Mesenchymal stem cell (in vitro differentiated cells and primary cell): ENCODE measurements at regions not wholly inside any gene's neighbourhood (a gene's known extent, or its start where the extent isn't known, plus 50 kb on each side); places are given as distances from the start of the nearest gene placed in this dataset.
"Not testable (repeated sequence)": the region's sequence is repeated elsewhere in the genome, so short reads cannot be mapped to it uniquely, and the experiment has no call there.

Experiments used
- DNase-seq: peaks from one replicate; pipeline ENCODE4 v3.0.0-alpha.2; 2013
- H2AFZ ChIP-seq: one replicate; pipeline ENCODE4 v1.6.1; 2013; ENCODE audit warnings: low read depth, mild to moderate bottlenecking, control low read depth, inconsistent platforms, low read length, moderate library complexity
- H2AK5ac ChIP-seq: 2 replicates; pipeline ENCODE4 v1.6.1; 2013; ENCODE audit warnings: low read length, moderate library complexity, mild to moderate bottlenecking, inconsistent platforms; ENCODE audit not compliant: severe bottlenecking
- H2BK120ac ChIP-seq: one replicate; pipeline ENCODE4 v1.6.1; 2013; ENCODE audit warnings: low read depth, mild to moderate bottlenecking, inconsistent platforms, low read length, moderate library complexity
- H2BK12ac ChIP-seq, 2 experiments: one replicate each; pipeline ENCODE4 v1.6.1; 2013; ENCODE audit warnings: inconsistent platforms in 2 of 2, low read length in 2 of 2, mild to moderate bottlenecking in 2 of 2, moderate library complexity in 2 of 2, control low read depth in 1 of 2
- H2BK15ac ChIP-seq: one replicate; pipeline ENCODE4 v1.6.1; 2013; ENCODE audit warnings: mild to moderate bottlenecking, low read depth, inconsistent platforms; ENCODE audit not compliant: poor library complexity, severe bottlenecking
- H2BK5ac ChIP-seq: 2 replicates; pipeline ENCODE4 v1.6.1; 2013; ENCODE audit warnings: low read depth, mild to moderate bottlenecking, low read length, control low read depth, inconsistent platforms; ENCODE audit not compliant: poor library complexity, severe bottlenecking
- H3K14ac ChIP-seq, 2 experiments: one replicate each; pipeline ENCODE4 v1.6.1; 2013; ENCODE audit warnings: inconsistent platforms in 2 of 2, low read length in 2 of 2, control low read depth in 1 of 2, mild to moderate bottlenecking in 1 of 2, moderate library complexity in 1 of 2
- H3K18ac ChIP-seq, 2 experiments: one replicate each; pipeline ENCODE4 v1.6.1; 2013; ENCODE audit warnings: inconsistent platforms in 2 of 2, low read length in 2 of 2, control low read depth in 1 of 2, low read depth in 1 of 2, mild to moderate bottlenecking in 1 of 2
- H3K23ac ChIP-seq, 2 experiments: one replicate each; pipeline ENCODE4 v1.6.1; 2013; ENCODE audit warnings: inconsistent platforms in 2 of 2, low read length in 2 of 2, mild to moderate bottlenecking in 2 of 2, moderate library complexity in 2 of 2, control low read depth in 1 of 2
- H3K27ac ChIP-seq: 2 replicates; pipeline ENCODE4 v1.5.1; 2013; ENCODE audit warnings: mild to moderate bottlenecking, moderate library complexity, low read length, control low read depth, inconsistent platforms; ENCODE audit not compliant: poor library complexity, severe bottlenecking
- H3K27me3 ChIP-seq, 2 experiments: 2 replicates each; pipeline versions ENCODE4 v1.6.1 to v1.7.0; 2013; ENCODE audit warnings: low read length in 2 of 2, mild to moderate bottlenecking in 2 of 2, moderate library complexity in 2 of 2, control low read depth in 1 of 2, inconsistent platforms in 1 of 2; ENCODE audit not compliant: control insufficient read depth in 1 of 2, insufficient read depth in 1 of 2
- H3K36me3 ChIP-seq, 2 experiments: 2 replicates each; pipeline versions ENCODE4 v1.6.1 to v1.7.0; 2013; ENCODE audit warnings: low read length in 2 of 2, control low read depth in 1 of 2, inconsistent platforms in 1 of 2, low read depth in 1 of 2, mild to moderate bottlenecking in 1 of 2; ENCODE audit not compliant: insufficient read depth in 2 of 2, control insufficient read depth in 1 of 2
- H3K4ac ChIP-seq, 2 experiments: one replicate each; pipeline ENCODE4 v1.6.1; 2013; ENCODE audit warnings: inconsistent platforms in 2 of 2, low read length in 2 of 2, mild to moderate bottlenecking in 2 of 2, moderate library complexity in 2 of 2, control low read depth in 1 of 2, low read depth in 1 of 2
- H3K4me1 ChIP-seq: 2 replicates; pipeline ENCODE4 v1.6.1; 2013; ENCODE audit warnings: low read depth, low read length, control low read depth; ENCODE audit not compliant: control insufficient read depth, insufficient read depth
- H3K4me2 ChIP-seq: 2 replicates; pipeline ENCODE4 v1.6.1; 2013; ENCODE audit warnings: low read length, mild to moderate bottlenecking, inconsistent platforms; ENCODE audit not compliant: poor library complexity, severe bottlenecking
- H3K4me3 ChIP-seq, 2 experiments: 2 replicates each; pipeline versions ENCODE4 v1.5.1 to v1.7.0; 2013; ENCODE audit warnings: low read length in 2 of 2, mild to moderate bottlenecking in 2 of 2, control low read depth in 1 of 2, low read depth in 1 of 2; ENCODE audit not compliant: insufficient read depth in 1 of 2
- H3K79me1 ChIP-seq: replicated peaks from 2 replicates; pipeline ENCODE4 v1.6.1; 2013; ENCODE audit warnings: mild to moderate bottlenecking, control low read depth, low read length, inconsistent platforms; ENCODE audit not compliant: poor library complexity, severe bottlenecking
- H3K9ac ChIP-seq: 2 replicates; pipeline ENCODE4 v1.7.0; 2013; ENCODE audit warnings: mild to moderate bottlenecking, low read length, moderate library complexity
- H3K9me3 ChIP-seq: 2 replicates; pipeline ENCODE4 v1.7.0; 2013; ENCODE audit warnings: mild to moderate bottlenecking, low read length; ENCODE audit not compliant: control insufficient read depth
- H4K8ac ChIP-seq: one replicate; pipeline ENCODE4 v1.6.1; 2013; ENCODE audit warnings: inconsistent platforms, mild to moderate bottlenecking, low read length, moderate library complexity
- H4K91ac ChIP-seq: one replicate; pipeline ENCODE4 v1.6.1; 2013; ENCODE audit warnings: mild to moderate bottlenecking, low read length, inconsistent platforms
- WGBS: methylation state at CpG from one replicate; pipeline ENCODE4 v1.1.7; 2013; ENCODE audit warnings: mixed read lengths; 5-methylcytosine and 5-hydroxymethylcytosine counted together

GRCh38 chr1:120272242-120272641 is 95.9 kb upstream of the SEC22B start:
- not testable (repeated sequence) for H3K23ac ChIP-seq, DNase-seq, H2BK12ac ChIP-seq, H4K8ac ChIP-seq, H3K9ac ChIP-seq, H3K9me3 ChIP-seq, H3K14ac ChIP-seq, H3K36me3 ChIP-seq, H2BK15ac ChIP-seq, H3K4me3 ChIP-seq, H3K18ac ChIP-seq, H3K4me1 ChIP-seq, H2BK5ac ChIP-seq, H3K4ac ChIP-seq, H3K27ac ChIP-seq, H3K79me1 ChIP-seq, H3K27me3 ChIP-seq, H2AK5ac ChIP-seq, H2AFZ ChIP-seq, H4K91ac ChIP-seq, H2BK120ac ChIP-seq, H3K4me2 ChIP-seq
- WGBS, result no CpG with 5 or more reads among the region's 3 CpGs

- H3K23ac ChIP-seq, H3K4me1 ChIP-seq, H2BK120ac ChIP-seq, H3K79me1 ChIP-seq, H4K8ac ChIP-seq, H4K91ac ChIP-seq, DNase-seq, H3K27ac ChIP-seq, H2BK15ac ChIP-seq, H2BK12ac ChIP-seq, H3K4me2 ChIP-seq, H2AFZ ChIP-seq, H3K18ac ChIP-seq, H3K9me3 ChIP-seq, H3K27me3 ChIP-seq, H2BK5ac ChIP-seq, H3K4me3 ChIP-seq, H3K4ac ChIP-seq, H3K9ac ChIP-seq, H2AK5ac ChIP-seq, H3K14ac ChIP-seq, H3K36me3 ChIP-seq: not testable (repeated sequence)
- WGBS, result no CpG with 5 or more reads among the region's 5 CpGs
Observed at GRCh38 chr1:120271561-120272221, 95.4 kb upstream of the SEC22B start.

- WGBS, result no CpG with 5 or more reads among the region's 1 CpG
- H3K4me1 ChIP-seq, H3K4me3 ChIP-seq, H3K4me2 ChIP-seq, H2BK120ac ChIP-seq, H3K14ac ChIP-seq, H3K79me1 ChIP-seq, H2BK12ac ChIP-seq, H3K18ac ChIP-seq, H4K91ac ChIP-seq, H2BK5ac ChIP-seq, H3K9ac ChIP-seq, H3K9me3 ChIP-seq, H2AFZ ChIP-seq, H4K8ac ChIP-seq, H3K27me3 ChIP-seq, H2AK5ac ChIP-seq, DNase-seq, H3K4ac ChIP-seq, H3K23ac ChIP-seq, H3K36me3 ChIP-seq, H2BK15ac ChIP-seq, H3K27ac ChIP-seq: not testable (repeated sequence)
Observed at GRCh38 chr1:120267894-120268551, 91.7 kb upstream of the SEC22B start.

GRCh38 chr1:120264564-120264963 is 88.2 kb upstream of the SEC22B start:
- H3K18ac ChIP-seq, H3K27ac ChIP-seq: not testable (repeated sequence)
- no CpG with 5 or more reads among the region's 6 CpGs for WGBS

More at GRCh38 chr1:120264564-120264963, 88.2 kb upstream of the SEC22B start:
- not testable (repeated sequence) for H4K91ac ChIP-seq, H3K4me1 ChIP-seq, H3K9ac ChIP-seq, H2BK15ac ChIP-seq, H3K79me1 ChIP-seq, H3K4me3 ChIP-seq, H3K4ac ChIP-seq, DNase-seq, H2BK5ac ChIP-seq, H3K23ac ChIP-seq, H2BK120ac ChIP-seq, H3K4me2 ChIP-seq, H2AFZ ChIP-seq, H3K36me3 ChIP-seq, H2AK5ac ChIP-seq, H2BK12ac ChIP-seq, H3K9me3 ChIP-seq, H3K27me3 ChIP-seq, H3K14ac ChIP-seq, H4K8ac ChIP-seq
